CD4-positive, alpha-beta T cell (primary cell): ENCODE measurements at regions not wholly inside any gene's neighbourhood (a gene's known extent, or its start where the extent isn't known, plus 50 kb on each side); places are given as distances from the start of the nearest gene placed in this dataset.

Source experiments
- ATAC-seq: fragments of 200-7000 bp; cut with Tn5 transposase; one replicate; pipeline ENCODE4 v1.10.0; 2022; ENCODE audit warnings: mild to moderate bottlenecking; ENCODE audit not compliant: poor library complexity
- CTCF ChIA-PET: fragments of 350-600 bp; sonication (Branson Sonifier 250); formaldehyde crosslinking; loops from one replicate; lab custom pipeline; 2021; ENCODE audit warnings: antibody characterized with exemption, inconsistent platforms; lab: Charles Lee
- POLR2A ChIA-PET: fragments of 350-600 bp; sonication (Branson Sonifier 250); formaldehyde crosslinking; loops from one replicate; lab custom pipeline; 2021; ENCODE audit warnings: antibody characterized with exemption, inconsistent platforms; lab: Charles Lee
- DNase-seq, 14 experiments: peaks; one replicate each; pipeline ENCODE4 v3.0.0-alpha.2; 2013 to 2020; ENCODE audit warnings: mixed read lengths in 2 of 14
- H3K27ac ChIP-seq, 2 donors: one replicate each; pipeline versions ENCODE4 v1.5.1 to v1.7.0; 2013; ENCODE audit warnings: low read length in 2 of 2, low read depth in 1 of 2, mild to moderate bottlenecking in 1 of 2
- H3K27me3 ChIP-seq, 2 experiments: 1 replicate in 1 of 2; 2 replicates in 1 of 2; pipeline versions ENCODE4 v1.6.1 to v1.7.0; 2013; ENCODE audit warnings: low read length in 2 of 2, control low read depth in 1 of 2, mild to moderate bottlenecking in 1 of 2, moderate library complexity in 1 of 2; ENCODE audit not compliant: insufficient read depth in 2 of 2, control insufficient read depth in 1 of 2
- H3K36me3 ChIP-seq: one replicate; pipeline ENCODE4 v1.6.1; 2013; ENCODE audit warnings: low read length, control low read depth; ENCODE audit not compliant: insufficient read depth
- H3K4me1 ChIP-seq: one replicate; pipeline ENCODE4 v1.6.1; 2013; ENCODE audit warnings: low read length, control low read depth; ENCODE audit not compliant: insufficient read depth
- H3K4me3 ChIP-seq: one replicate; pipeline ENCODE4 v1.5.1; 2013; ENCODE audit warnings: mild to moderate bottlenecking, low read length, moderate library complexity
- H3K9me3 ChIP-seq, 2 experiments: 1 replicate in 1 of 2; 2 replicates in 1 of 2; pipeline versions ENCODE4 v1.6.1 to v1.7.0; 2013; ENCODE audit warnings: low read length in 2 of 2, mild to moderate bottlenecking in 2 of 2, control low read depth in 1 of 2, moderate library complexity in 1 of 2; ENCODE audit not compliant: control insufficient read depth in 1 of 2, insufficient read depth in 1 of 2
- H3K27ac Mint-ChIP-seq: one replicate; pipeline ENCODE4 v1.8.0; 2020; ENCODE audit warnings: mixed read lengths
- H3K27me3 Mint-ChIP-seq: one replicate; pipeline ENCODE4 v1.8.0; 2021; ENCODE audit warnings: mixed read lengths
- H3K36me3 Mint-ChIP-seq: one replicate; pipeline ENCODE4 v1.8.0; 2021; ENCODE audit warnings: low read depth, mixed read lengths
- H3K4me1 Mint-ChIP-seq: one replicate; pipeline ENCODE4 v1.8.0; 2021; ENCODE audit warnings: low read depth, mixed read lengths
- H3K4me3 Mint-ChIP-seq: one replicate; pipeline ENCODE4 v1.8.0; 2020; ENCODE audit warnings: mild to moderate bottlenecking, mixed read lengths
- H3K9me3 Mint-ChIP-seq: one replicate; pipeline ENCODE4 v1.8.0; 2020; ENCODE audit warnings: mixed read lengths
- CTCF ChIP-seq: fragments of 200-600 bp; IDR thresholded peaks from one replicate; pipeline ENCODE4 v1.8.0; 2022; ENCODE audit warnings: antibody characterized with exemption, mild to moderate bottlenecking
- intact Hi-C, 2 experiments: fragments of 100-400 bp; cut with DNase I in 1 of 2; cut with micrococcal nuclease in 1 of 2; formaldehyde crosslinking; loops; one replicate each; pipeline versions ENCODE4 v1.15.1 to v1.9.0; 2023 to 2025; cut with DNase I, micrococcal nuclease

GRCh38 chr16:73756289-73757178, 540.1 kb upstream of the PSMD7 start:
- H3K27ac ChIP-seq: no peak overlapping the region
- H3K9me3 ChIP-seq: peaks cover 0 to 4% of the 10 kb centered on the region in 2 experiments
- ChIA-PET CTCF (no interaction called here), POLR2A (no interaction called here)
- H3K4me3 ChIP-seq: no peak overlapping the region
- no peaks in the 10 kb centered on the region for H3K4me1 ChIP-seq
- no peaks in the 10 kb centered on the region for H3K27me3 ChIP-seq
- TF ChIP-seq CTCF: no peak
- no peak overlapping the region for H3K4me3 Mint-ChIP-seq
- DNase-seq: no peak
- peaks cover 5% of the 10 kb centered on the region for H3K9me3 Mint-ChIP-seq
- no peaks in the 10 kb centered on the region for H3K36me3 ChIP-seq
- intact Hi-C loops: no loop called here
- H3K27ac Mint-ChIP-seq: no peak overlapping the region
- no peaks in the 10 kb centered on the region for H3K27me3 Mint-ChIP-seq
- no peak for ATAC-seq
- H3K4me1 Mint-ChIP-seq: no peaks in the 10 kb centered on the region
- H3K36me3 Mint-ChIP-seq: no peaks in the 10 kb centered on the region

GRCh38 chr16:73753931-73754330, 542.7 kb upstream of the PSMD7 start:
- Histone ChIP-seq H3K9me3 (peaks cover 0 to 4% of the 10 kb centered on the region in 2 experiments), H3K4me1 (no peaks in the 10 kb centered on the region), H3K27me3 (no peaks in the 10 kb centered on the region), H3K36me3 (no peaks in the 10 kb centered on the region), H3K27ac (no peak overlapping the region), H3K4me3 (no peak overlapping the region)
- ATAC-seq (no peak), DNase-seq (no peak)
- POLR2A ChIA-PET: no interaction called here
- Mint-ChIP-seq H3K4me3 (no peak overlapping the region), H3K9me3 (peaks cover 2% of the 10 kb centered on the region), H3K27ac (no peak overlapping the region), H3K27me3 (no peaks in the 10 kb centered on the region), H3K4me1 (no peaks in the 10 kb centered on the region), H3K36me3 (no peaks in the 10 kb centered on the region)
- intact Hi-C loops: no loop called here
- TF ChIP-seq CTCF: no peak
- CTCF ChIA-PET: no interaction called here

- no peaks in the 10 kb centered on the region for H3K4me1 ChIP-seq
- H3K36me3 Mint-ChIP-seq: no peaks in the 10 kb centered on the region
- H3K4me1 Mint-ChIP-seq: no peaks in the 10 kb centered on the region
- DNase-seq (no peak), ATAC-seq (no peak)
- H3K9me3 Mint-ChIP-seq: peaks cover 2% of the 10 kb centered on the region
- no peak for TF ChIP-seq CTCF
- CTCF ChIA-PET: no interaction called here
- H3K27ac Mint-ChIP-seq: no peak overlapping the region
- POLR2A ChIA-PET: no interaction called here
- H3K27me3 ChIP-seq: no peaks in the 10 kb centered on the region
- H3K27ac ChIP-seq: no peak overlapping the region
- no peaks in the 10 kb centered on the region for H3K27me3 Mint-ChIP-seq
- no peaks in the 10 kb centered on the region for H3K36me3 ChIP-seq
- no peak overlapping the region for H3K4me3 ChIP-seq
- H3K9me3 ChIP-seq: peaks cover 0 to 1% of the 10 kb centered on the region in 2 experiments
- H3K4me3 Mint-ChIP-seq: no peak overlapping the region
- intact Hi-C loops: no loop called here
Measured at GRCh38 chr16:73750639-73751038, 546.0 kb upstream of the PSMD7 start.
